Mesothelial cell of epicardium (in vitro differentiated cells): ENCODE measurements at regions not wholly inside any gene's neighbourhood (a gene's known extent, or its start where the extent isn't known, plus 50 kb on each side); places are given as distances from the start of the nearest gene placed in this dataset.

ENCODE experiments used
- DNase-seq, 2 experiments: peaks; one replicate each; pipeline ENCODE4 v3.0.0; 2021; ENCODE audit warnings: low spot score in 2 of 2; ENCODE audit not compliant: unreplicated experiment in 2 of 2
- H3K27ac Mint-ChIP-seq: 2 replicates; pipeline ENCODE4 v1.8.0; 2021; ENCODE audit warnings: mixed read lengths
- H3K27me3 Mint-ChIP-seq: 2 replicates; pipeline ENCODE4 v1.8.0; 2021; ENCODE audit warnings: low read depth, mixed read lengths
- H3K36me3 Mint-ChIP-seq: 2 replicates; pipeline ENCODE4 v1.8.0; 2021; ENCODE audit warnings: mixed read lengths
- H3K4me1 Mint-ChIP-seq: 2 replicates; pipeline ENCODE4 v1.8.0; 2021; ENCODE audit warnings: mixed read lengths
- H3K4me3 Mint-ChIP-seq: 2 replicates; pipeline ENCODE4 v1.8.0; 2021; ENCODE audit warnings: mild to moderate bottlenecking, moderate library complexity, mixed read lengths
- H3K9me3 Mint-ChIP-seq: 2 replicates; pipeline ENCODE4 v1.8.0; 2021; ENCODE audit warnings: mixed read lengths
- CTCF ChIP-seq: fragments of 200-600 bp; sonication (generic); IDR thresholded peaks from one replicate; pipeline ENCODE4 v1.5.0; 2021; ENCODE audit warnings: antibody characterized with exemption; ENCODE audit not compliant: unreplicated experiment

GRCh38 chr1:96978901-96979300, 257.3 kb downstream of the PTBP2 start:
- Mint-ChIP-seq H3K4me1 (peaks cover 15% of the 10 kb centered on the region), H3K27me3 (peaks cover 3% of the 10 kb centered on the region), H3K9me3 (peaks cover 14% of the 10 kb centered on the region), H3K4me3 (no peak overlapping the region), H3K36me3 (no peaks in the 10 kb centered on the region), H3K27ac (no peak overlapping the region)
- no peak for TF ChIP-seq CTCF
- DNase-seq = no peak

- H3K9me3 Mint-ChIP-seq = peaks cover 14% of the 10 kb centered on the region
- no peak for TF ChIP-seq CTCF
- peaks cover 3% of the 10 kb centered on the region for H3K27me3 Mint-ChIP-seq
- DNase-seq = no peak
- H3K4me1 Mint-ChIP-seq = peaks cover 15% of the 10 kb centered on the region
- H3K36me3 Mint-ChIP-seq = no peaks in the 10 kb centered on the region
- no peak overlapping the region for H3K4me3 Mint-ChIP-seq
- H3K27ac Mint-ChIP-seq = no peak overlapping the region
These were observed 258.0 kb downstream of the PTBP2 start for GRCh38 chr1:96979304-96980268.

DNA sequence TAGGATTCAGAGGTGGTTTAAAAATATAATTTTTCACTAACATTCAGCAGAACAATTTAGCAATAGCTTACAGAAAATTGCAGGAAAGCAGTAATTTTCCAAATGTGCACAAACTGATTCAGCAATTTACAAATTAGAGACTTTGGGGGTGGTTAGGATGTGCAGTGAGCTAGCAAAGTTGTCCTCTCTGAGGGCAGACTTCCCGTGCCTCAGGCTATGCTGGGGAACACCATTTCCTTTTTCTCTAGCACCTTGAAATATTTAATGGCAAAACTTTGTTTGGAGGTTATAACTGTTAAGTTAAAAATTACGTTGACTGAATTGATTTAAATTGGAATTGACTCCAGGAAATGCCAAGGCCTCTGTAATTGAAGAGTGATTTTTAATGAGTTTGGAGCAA, 258.9 kb downstream of the PTBP2 start:
- Mint-ChIP-seq H3K9me3 (peaks cover 17% of the 10 kb centered on the region), H3K36me3 (peaks cover 2% of the 10 kb centered on the region), H3K4me1 (peaks cover 15% of the 10 kb centered on the region), H3K27ac (no peak overlapping the region), H3K27me3 (peaks cover under 1% of the 10 kb centered on the region), H3K4me3 (no peak overlapping the region)
- TF ChIP-seq CTCF = no peak
- no peak for DNase-seq

- no peak overlapping the region for H3K27ac Mint-ChIP-seq
- no peak for DNase-seq
- no peaks in the 10 kb centered on the region for H3K27me3 Mint-ChIP-seq
- peaks cover 15% of the 10 kb centered on the region for H3K4me1 Mint-ChIP-seq
- TF ChIP-seq CTCF = no peak
- peaks cover 18% of the 10 kb centered on the region for H3K9me3 Mint-ChIP-seq
- peaks cover 3% of the 10 kb centered on the region for H3K36me3 Mint-ChIP-seq
- H3K4me3 Mint-ChIP-seq = no peak overlapping the region
These were observed 259.6 kb downstream of the PTBP2 start for GRCh38 chr1:96981181-96981580.

DNA sequence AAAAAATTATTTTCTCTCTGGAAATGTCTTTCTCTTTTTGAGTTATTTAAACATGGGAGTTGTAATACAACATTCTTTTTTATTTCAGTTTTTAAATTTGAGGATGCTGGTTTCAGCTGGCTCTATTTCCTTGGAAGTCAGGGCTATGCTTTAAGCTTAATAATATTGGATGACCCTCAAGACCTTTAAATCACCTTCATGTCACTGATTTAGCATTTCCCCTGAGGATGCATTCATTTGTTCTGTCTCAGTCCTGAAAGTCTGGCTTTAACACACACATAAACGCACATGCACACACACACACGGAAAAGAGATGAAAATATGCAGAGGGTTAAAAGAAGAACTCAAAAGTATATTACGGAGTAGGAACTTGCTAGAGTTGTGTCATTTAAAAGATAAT, 260.5 kb downstream of the PTBP2 start:
- Mint-ChIP-seq H3K27me3 (no peaks in the 10 kb centered on the region), H3K4me1 (peaks cover 15% of the 10 kb centered on the region), H3K4me3 (no peak overlapping the region), H3K36me3 (peaks cover 3% of the 10 kb centered on the region), H3K27ac (no peak overlapping the region), H3K9me3 (peaks cover 14% of the 10 kb centered on the region)
- no peak for DNase-seq
- TF ChIP-seq CTCF = no peak
